HG02938 (cell line): ENCODE measurements at regions not wholly inside any gene's neighbourhood (a gene's known extent, or its start where the extent isn't known, plus 50 kb on each side); places are given as distances from the start of the nearest gene placed in this dataset.

Experiments
- ATAC-seq: cut with Tn5 transposase; IDR thresholded peaks from one replicate; pipeline ENCODE4 v1.9.1; 2021; ENCODE audit warnings: mild to moderate bottlenecking, moderate library complexity; ENCODE audit not compliant: unreplicated experiment

DNA sequence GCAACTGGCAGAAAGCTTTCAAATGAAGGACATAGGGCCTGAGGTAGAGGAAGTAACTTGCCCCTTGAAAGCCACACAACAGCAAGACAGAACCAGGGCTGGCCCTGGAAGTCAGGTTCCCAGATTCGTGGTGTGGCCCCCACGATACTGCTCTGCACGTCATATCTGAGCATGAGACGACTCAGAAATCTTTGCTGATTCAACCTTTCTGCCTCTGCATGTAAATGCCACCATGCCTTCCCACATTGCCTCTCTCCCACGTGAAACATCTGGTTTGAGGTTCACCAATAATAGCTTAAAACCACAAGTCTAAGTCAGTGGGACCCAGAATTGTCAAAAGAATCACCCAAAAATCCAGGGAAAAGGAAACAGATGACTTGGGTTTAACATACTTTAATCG is 214.0 kb upstream of the TRIB2 start:
- ATAC-seq, result no peak

- peak; percentile 28 for ATAC-seq
These were observed 212.3 kb upstream of the TRIB2 start for GRCh38 chr2:12504443-12504842.

DNA sequence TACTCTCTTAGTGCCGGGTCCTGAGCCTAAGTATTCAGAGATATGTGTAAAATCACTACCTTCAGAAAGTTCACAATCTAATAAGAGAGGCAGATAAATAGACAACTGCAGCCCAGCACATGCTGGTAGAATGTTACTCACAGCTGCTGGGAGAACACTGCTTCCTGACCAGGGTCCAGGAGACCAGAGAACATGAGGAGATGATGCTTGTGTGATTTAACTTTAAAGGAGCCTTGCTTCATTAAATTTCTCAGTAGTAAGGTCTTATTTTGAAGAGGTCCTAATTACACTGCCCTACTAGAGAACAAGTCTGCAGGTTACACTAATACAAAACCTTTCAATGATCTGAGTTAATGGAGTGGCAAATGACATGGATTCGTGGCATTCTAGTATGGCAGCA is 209.9 kb upstream of the TRIB2 start:
- peak; percentile 3 for ATAC-seq

DNA sequence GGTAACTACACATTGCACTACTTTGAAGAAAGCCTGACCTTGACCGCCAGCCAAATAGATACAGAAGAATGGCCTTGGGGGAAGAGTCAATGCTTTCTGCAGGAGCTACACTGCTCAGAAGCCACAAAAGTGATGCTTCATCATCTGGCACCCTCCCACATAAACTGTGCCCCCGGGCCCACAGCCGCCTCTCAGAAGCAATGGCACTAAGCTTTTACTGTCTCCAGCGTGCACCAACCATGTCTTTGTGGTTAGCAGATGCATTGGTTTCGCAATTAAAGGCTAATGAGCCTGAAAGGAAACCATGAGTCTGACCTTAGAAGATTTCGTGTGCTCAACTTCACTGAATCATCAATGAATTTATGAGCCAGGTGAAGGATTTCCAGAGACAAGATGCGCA is 209.4 kb upstream of the TRIB2 start:
- ATAC-seq, result peak; percentile 76

DNA sequence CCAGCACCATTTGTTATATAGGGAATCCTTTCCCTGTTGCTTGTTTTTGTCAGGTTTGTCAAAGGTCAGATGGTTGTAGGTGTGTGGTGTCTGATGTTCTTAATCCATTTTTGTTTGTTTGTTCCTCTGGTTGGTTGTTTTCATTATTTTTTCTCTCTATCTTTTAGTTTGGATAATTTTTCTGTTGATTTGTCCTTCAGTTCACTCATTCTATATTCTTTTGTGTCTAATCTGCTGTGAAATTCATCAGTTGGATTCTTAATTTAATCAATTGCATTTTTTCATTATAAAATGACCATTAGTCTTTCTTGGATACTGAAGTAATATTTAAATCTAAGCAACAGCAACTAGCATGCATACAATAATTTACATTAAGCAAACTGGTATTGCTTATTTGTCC is 206.7 kb upstream of the TRIB2 start:
- no peak for ATAC-seq

GRCh38 chr2:12513339-12513738 is 203.4 kb upstream of the TRIB2 start:
- no peak for ATAC-seq

DNA sequence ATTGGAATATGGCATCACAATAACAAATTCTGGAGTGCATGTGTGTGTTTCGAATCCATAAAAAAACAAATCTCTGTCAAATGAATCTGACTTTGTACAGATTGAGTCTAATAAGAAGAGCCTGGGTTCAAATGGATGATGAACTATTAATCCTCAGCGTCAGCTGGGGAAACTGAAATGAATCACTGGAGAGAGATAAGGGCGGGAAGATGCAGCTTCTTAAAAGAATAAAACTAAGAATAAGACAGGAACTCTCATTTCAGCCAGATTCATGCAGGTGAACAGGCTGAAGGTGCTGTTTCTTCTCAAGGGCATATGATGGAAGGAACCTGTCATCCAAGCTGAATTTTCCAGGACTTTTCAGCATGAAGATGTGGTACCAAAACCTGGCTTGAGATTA is 202.6 kb upstream of the TRIB2 start:
- no peak for ATAC-seq

GRCh38 chr2:12514631-12515437 is 201.9 kb upstream of the TRIB2 start:
- no peak for ATAC-seq

- ATAC-seq, result no peak
These were observed 200.9 kb upstream of the TRIB2 start for GRCh38 chr2:12515871-12516270.

DNA sequence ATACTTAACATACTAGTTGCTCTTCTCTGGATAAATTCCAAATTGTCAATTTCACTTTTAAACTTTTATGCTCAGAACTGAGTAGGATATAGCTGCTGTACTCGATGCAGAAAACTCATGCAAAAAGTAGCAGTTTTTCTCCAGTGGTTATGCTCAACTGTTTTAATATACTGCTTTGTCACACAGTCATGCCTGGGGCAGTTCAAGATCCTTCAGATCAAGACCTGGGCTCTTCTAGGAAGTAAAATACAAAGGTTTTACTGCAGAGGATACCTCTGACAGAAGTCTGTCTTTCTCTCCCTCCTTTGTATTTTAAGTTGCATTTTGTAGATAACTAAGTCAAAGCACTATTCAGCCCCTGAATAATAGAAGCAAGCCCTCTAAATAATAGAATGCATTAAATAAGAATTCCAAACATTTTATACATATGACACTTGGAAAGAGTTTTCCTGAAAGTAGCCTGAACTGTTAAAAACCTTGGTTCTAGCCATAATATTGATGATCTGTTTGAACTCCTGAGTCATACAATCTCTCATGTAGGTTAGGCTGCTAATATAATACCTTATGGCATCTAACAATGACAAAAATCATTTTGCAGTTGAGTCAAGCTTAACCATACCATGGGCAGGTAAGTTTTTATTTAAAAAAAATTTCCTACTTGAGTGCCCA is 183.3 kb upstream of the TRIB2 start:
- ATAC-seq, result no peak

DNA sequence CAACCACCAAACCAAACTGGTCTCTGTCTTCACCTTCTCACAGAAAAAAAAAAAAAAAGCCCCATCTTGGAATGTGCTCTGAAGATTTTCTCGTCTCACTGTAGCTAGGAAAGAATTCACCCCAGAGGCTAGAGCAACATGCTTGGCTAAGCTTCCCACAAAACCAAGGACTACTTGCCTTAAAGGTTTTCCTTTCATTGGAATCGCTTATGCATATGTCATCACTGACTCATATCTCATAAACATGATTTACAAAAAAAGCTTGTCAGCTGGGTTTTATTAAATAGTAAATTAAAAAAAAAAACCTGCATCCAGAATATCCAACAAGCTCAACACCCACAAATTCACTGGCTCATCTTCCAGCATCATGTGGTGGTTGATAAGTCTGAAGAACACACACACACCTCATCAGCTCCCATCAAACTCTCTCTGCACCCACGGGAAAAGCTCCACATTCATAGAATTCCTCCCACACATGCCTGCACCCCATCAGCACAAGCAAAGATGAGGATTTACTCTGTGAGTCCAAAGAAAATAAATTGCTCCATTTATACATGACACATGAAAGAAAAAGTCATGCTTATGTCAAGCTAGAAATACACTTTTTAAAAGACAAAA is 182.0 kb upstream of the TRIB2 start:
- no peak for ATAC-seq

GRCh38 chr2:12536976-12537375 is 179.8 kb upstream of the TRIB2 start:
- ATAC-seq, result no peak

- ATAC-seq, result no peak
These were observed 178.5 kb upstream of the TRIB2 start for GRCh38 chr2:12538138-12538694.

DNA sequence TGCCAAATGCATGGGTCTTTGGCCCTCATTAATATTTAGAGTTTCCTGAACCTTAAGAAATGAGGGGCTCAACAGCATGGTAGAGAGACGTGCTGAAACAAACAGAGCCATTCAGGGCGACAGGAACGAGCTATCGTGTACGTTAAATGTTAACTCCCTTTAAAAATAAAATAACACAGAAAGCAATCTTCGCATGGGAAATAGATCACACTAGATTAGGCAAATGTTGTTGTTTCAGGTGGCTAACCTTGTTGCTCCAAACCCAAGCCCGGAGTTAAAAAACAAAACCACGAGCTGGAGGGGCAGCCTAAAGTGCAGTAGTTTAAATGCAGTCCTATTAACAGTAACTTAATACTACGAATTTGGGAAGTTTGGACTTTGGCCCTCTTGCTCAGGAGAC is 177.4 kb upstream of the TRIB2 start:
- ATAC-seq, result no peak

DNA sequence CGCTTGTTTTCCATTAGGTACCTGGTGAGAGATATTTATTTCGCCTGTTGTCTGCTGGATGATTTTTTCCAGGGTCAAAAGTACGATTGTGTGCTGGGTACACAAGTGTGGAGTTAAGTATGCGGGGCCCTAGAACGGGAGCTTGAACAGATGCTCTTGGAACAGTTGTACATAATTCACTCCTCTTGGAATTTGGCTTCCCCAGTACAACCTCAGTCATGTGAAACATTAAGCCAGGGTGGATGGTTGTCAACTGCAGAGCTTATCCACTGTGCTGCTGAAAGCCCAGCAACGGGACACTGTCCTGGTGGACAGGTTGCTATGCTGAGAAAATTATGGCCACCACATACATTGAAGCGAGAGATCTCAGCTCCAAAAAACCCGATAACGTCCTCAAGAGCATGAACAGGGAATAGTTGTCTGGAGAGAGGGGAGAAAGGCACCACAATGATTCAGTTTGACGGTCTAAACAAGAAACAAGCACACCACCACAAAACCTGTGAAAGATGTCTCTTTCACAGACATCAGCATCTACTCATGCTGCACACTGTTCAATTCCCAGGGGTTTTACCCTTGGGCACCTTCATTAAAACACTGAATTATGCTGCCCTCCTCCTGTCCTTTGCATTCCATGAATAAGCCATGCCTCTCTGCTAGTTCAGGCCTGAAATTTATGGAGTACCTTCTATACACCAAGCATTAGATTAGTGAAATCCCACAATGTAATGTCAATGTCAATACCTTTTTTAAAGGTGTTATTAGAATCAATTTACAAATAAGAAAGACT is 176.8 kb upstream of the TRIB2 start:
- no peak for ATAC-seq

- no peak for ATAC-seq
These were observed 173.4 kb upstream of the TRIB2 start for GRCh38 chr2:12543076-12543977.

GRCh38 chr2:12543978-12544558 is 172.7 kb upstream of the TRIB2 start:
- ATAC-seq, result peak; percentile 88

- no peak for ATAC-seq
These were observed 169.1 kb upstream of the TRIB2 start for GRCh38 chr2:12547566-12548170.

DNA sequence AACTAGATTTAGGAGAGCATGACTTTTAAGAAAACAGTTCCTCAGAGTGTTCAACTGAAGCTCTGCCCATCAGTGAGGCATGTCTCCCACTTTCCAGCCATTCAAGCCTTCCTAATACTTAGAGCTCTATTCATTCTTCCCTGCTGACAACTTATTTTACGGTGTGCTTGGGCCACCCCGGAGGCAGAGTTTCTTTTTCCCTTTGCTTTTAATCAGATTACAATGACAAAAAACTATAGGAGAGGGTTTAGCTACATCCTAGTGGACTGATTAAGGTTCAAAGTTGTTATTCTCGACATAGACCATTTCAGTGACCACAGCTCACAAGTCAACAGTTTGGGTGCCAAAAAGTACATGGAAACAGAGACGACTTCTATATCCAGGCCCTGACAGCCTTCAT is 167.8 kb upstream of the TRIB2 start:
- no peak for ATAC-seq
